ENCODE measurements at regions not wholly inside any gene's neighbourhood (a gene's known extent, or its start where the extent isn't known, plus 50 kb on each side); places are given as distances from the start of the nearest gene placed in this dataset.
A peak's percentile ranks its signal among the peaks of the same experiment; 100 is the strongest.

DNA sequence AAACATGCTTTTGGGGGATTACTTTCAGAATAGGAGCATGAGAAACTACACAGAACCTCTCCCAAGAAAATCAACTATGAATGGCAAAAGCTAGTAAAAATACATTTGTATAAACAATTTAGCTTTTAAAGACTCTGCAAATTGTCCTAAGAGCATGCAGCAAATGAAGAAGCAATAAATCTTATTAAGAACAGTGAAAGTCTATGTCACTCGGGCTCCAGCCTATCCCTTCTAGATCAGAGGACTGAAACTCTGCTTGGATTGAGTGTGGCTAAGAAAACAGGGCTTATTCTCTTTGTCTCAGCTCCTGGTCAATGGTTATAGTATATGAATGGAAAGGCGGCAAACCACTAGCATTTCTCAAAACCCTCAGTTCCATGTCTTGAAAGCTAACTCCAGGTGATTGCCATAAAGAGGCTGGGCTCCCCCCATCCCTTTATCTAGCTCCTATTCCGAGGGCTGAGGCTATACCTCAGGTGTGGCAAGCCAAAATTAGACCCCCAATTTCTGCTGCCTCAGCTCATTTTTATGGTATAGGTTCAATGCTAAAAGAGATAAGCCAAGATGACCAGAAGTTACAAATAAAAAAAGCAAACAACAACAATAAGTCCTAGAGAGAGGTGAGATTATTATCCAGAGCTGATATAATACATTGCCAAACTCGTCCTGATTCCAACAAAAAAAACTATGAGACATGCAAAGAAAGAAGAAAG, 953.2 kb downstream of the SLITRK6 start (continued):
- TF ChIP-seq SOX15 (CRISPR knock-in tag; IDR thresholded peaks at IDR 0.05) (no peak), FOXP1 (CRISPR knock-in tag; IDR thresholded peaks at IDR 0.05; ENCODE audit: borderline replicate concordance) (no peak), NR1H2 (CRISPR knock-in tag; IDR thresholded peaks at IDR 0.05) (no peak)

DNA sequence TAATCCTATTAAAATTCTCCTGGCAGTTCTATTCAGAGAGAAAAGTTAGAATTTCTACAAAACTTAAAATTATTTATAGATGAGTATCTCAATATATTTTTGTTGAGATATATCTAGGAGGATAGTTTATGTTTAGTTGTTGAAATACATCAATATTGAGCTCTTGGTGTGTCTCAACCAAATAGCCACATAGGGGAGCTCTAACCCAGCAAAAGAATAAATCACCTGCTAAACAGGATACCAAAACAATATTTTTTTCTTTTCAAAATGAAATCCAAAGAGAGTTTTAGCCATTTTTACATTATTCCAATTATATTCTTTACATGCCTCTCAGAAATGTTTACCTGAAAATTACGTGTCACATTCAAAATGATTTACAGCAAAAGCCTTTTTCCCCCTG, 954.7 kb downstream of the SLITRK6 start:
- DNase-seq (ENCODE audit: low spot score) (no peak), ATAC-seq (peak; percentile 43; the same call in 1 of the 2 replicates)
- Mint-ChIP-seq H3K9me3 (peaks cover 14% of the 10 kb centered on the region), H3K4me3 (no peak overlapping the region), H3K27ac (no peak overlapping the region), H3K4me1 (no peaks in the 10 kb centered on the region), H3K36me3 (peaks cover 6% of the 10 kb centered on the region), H3K27me3 (ENCODE audit: low read depth) (no peaks in the 10 kb centered on the region)
- ChIA-PET POLR2A (no interaction called here), CTCF (interaction anchor here (0.6 to 2.0 kb wide), 11 partner anchors 13 to 1021 kb away, joined by 3 to 11 read pairs (median 6); partner anchors contain the start of gene SLITRK6)
- TF ChIP-seq, protein P1, sequence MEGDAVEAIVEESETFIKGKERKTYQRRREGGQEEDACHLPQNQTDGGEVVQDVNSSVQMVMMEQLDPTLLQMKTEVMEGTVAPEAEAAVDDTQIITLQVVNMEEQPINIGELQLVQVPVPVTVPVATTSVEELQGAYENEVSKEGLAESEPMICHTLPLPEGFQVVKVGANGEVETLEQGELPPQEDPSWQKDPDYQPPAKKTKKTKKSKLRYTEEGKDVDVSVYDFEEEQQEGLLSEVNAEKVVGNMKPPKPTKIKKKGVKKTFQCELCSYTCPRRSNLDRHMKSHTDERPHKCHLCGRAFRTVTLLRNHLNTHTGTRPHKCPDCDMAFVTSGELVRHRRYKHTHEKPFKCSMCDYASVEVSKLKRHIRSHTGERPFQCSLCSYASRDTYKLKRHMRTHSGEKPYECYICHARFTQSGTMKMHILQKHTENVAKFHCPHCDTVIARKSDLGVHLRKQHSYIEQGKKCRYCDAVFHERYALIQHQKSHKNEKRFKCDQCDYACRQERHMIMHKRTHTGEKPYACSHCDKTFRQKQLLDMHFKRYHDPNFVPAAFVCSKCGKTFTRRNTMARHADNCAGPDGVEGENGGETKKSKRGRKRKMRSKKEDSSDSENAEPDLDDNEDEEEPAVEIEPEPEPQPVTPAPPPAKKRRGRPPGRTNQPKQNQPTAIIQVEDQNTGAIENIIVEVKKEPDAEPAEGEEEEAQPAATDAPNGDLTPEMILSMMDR (IDR thresholded peaks at IDR 0.05): 0 out of 2 replicates have a peak, but pooled peaks have one; percentile 27
- no peak for TF ChIP-seq ZNF671 (CRISPR knock-in tag; IDR thresholded peaks at IDR 0.05)

DNA sequence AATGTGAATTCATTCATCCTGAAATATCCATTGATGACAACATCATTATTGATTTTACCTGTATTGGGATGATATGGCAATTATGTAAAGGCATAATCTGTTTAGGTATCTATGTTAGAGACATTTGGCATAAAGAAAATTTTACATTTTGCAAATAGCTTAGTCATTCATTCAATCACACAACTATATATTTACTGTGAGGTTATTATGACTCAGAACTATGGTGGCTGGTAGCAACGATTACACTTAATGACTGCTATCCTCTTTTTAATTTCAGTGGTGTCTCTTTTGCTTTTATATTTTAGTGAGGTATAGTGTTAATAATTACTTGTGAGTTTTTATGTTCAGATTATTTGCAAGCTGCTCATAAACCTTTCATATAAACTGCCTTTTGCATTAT, 955.9 kb downstream of the SLITRK6 start:
- peaks cover 14% of the 10 kb centered on the region for H3K9me3 Mint-ChIP-seq
- peaks cover 6% of the 10 kb centered on the region for H3K36me3 Mint-ChIP-seq
- no peaks in the 10 kb centered on the region for H3K27me3 Mint-ChIP-seq (ENCODE audit: low read depth)
- POLR2A ChIA-PET: no interaction called here
- no peaks in the 10 kb centered on the region for H3K4me1 Mint-ChIP-seq
- H3K4me3 Mint-ChIP-seq: no peak overlapping the region
- TF ChIP-seq, protein P1 (IDR thresholded peaks at IDR 0.05): no peak
- TF ChIP-seq, protein P2, sequence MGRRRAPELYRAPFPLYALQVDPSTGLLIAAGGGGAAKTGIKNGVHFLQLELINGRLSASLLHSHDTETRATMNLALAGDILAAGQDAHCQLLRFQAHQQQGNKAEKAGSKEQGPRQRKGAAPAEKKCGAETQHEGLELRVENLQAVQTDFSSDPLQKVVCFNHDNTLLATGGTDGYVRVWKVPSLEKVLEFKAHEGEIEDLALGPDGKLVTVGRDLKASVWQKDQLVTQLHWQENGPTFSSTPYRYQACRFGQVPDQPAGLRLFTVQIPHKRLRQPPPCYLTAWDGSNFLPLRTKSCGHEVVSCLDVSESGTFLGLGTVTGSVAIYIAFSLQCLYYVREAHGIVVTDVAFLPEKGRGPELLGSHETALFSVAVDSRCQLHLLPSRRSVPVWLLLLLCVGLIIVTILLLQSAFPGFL (CRISPR knock-in tag; IDR thresholded peaks at IDR 0.05; ENCODE audit: borderline replicate concordance): no peak
- TF ChIP-seq FOXJ3 (CRISPR knock-in tag; IDR thresholded peaks at IDR 0.05; ENCODE audit: borderline replicate concordance): no peak
- no peak for TF ChIP-seq JAZF1 (CRISPR knock-in tag; IDR thresholded peaks at IDR 0.05)
- TF ChIP-seq ZBTB21 (CRISPR knock-in tag; IDR thresholded peaks at IDR 0.05; ENCODE audit: borderline replicate concordance): no peak
- TF ChIP-seq, protein P3, sequence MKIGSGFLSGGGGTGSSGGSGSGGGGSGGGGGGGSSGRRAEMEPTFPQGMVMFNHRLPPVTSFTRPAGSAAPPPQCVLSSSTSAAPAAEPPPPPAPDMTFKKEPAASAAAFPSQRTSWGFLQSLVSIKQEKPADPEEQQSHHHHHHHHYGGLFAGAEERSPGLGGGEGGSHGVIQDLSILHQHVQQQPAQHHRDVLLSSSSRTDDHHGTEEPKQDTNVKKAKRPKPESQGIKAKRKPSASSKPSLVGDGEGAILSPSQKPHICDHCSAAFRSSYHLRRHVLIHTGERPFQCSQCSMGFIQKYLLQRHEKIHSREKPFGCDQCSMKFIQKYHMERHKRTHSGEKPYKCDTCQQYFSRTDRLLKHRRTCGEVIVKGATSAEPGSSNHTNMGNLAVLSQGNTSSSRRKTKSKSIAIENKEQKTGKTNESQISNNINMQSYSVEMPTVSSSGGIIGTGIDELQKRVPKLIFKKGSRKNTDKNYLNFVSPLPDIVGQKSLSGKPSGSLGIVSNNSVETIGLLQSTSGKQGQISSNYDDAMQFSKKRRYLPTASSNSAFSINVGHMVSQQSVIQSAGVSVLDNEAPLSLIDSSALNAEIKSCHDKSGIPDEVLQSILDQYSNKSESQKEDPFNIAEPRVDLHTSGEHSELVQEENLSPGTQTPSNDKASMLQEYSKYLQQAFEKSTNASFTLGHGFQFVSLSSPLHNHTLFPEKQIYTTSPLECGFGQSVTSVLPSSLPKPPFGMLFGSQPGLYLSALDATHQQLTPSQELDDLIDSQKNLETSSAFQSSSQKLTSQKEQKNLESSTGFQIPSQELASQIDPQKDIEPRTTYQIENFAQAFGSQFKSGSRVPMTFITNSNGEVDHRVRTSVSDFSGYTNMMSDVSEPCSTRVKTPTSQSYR (CRISPR knock-in tag; IDR thresholded peaks at IDR 0.05): no peak
- TF ChIP-seq SOX15 (CRISPR knock-in tag; IDR thresholded peaks at IDR 0.05): no peak
- TF ChIP-seq ZNF121 (CRISPR knock-in tag; IDR thresholded peaks at IDR 0.05): no peak
- TF ChIP-seq, protein P4, sequence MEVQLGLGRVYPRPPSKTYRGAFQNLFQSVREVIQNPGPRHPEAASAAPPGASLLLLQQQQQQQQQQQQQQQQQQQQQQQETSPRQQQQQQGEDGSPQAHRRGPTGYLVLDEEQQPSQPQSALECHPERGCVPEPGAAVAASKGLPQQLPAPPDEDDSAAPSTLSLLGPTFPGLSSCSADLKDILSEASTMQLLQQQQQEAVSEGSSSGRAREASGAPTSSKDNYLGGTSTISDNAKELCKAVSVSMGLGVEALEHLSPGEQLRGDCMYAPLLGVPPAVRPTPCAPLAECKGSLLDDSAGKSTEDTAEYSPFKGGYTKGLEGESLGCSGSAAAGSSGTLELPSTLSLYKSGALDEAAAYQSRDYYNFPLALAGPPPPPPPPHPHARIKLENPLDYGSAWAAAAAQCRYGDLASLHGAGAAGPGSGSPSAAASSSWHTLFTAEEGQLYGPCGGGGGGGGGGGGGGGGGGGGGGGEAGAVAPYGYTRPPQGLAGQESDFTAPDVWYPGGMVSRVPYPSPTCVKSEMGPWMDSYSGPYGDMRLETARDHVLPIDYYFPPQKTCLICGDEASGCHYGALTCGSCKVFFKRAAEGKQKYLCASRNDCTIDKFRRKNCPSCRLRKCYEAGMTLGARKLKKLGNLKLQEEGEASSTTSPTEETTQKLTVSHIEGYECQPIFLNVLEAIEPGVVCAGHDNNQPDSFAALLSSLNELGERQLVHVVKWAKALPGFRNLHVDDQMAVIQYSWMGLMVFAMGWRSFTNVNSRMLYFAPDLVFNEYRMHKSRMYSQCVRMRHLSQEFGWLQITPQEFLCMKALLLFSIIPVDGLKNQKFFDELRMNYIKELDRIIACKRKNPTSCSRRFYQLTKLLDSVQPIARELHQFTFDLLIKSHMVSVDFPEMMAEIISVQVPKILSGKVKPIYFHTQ (CRISPR knock-in tag; IDR thresholded peaks at IDR 0.05): no peak
- no peak for TF ChIP-seq RELA (CRISPR knock-in tag; IDR thresholded peaks at IDR 0.05; ENCODE audit: borderline replicate concordance)
- TF ChIP-seq, protein P5, sequence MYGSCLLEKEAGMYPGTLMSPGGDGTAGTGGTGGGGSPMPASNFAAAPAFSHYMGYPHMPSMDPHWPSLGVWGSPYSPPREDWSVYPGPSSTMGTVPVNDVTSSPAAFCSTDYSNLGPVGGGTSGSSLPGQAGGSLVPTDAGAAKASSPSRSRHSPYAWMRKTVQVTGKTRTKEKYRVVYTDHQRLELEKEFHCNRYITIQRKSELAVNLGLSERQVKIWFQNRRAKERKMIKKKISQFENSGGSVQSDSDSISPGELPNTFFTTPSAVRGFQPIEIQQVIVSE (CRISPR knock-in tag; IDR thresholded peaks at IDR 0.05; ENCODE audit: borderline replicate concordance): no peak
- CTCF ChIA-PET: interaction anchor here (1.5 to 2.0 kb wide), 3 partner anchors 11 to 956 kb away, joined by 6 to 11 read pairs (median 10); partner anchors contain the start of gene SLITRK6
- H3K27ac Mint-ChIP-seq: no peak overlapping the region
- ATAC-seq (no peak), DNase-seq (ENCODE audit: low spot score) (no peak)
